NCI-H146 (cell line): ENCODE measurements at regions not wholly inside any gene's neighbourhood (a gene's known extent, or its start where the extent isn't known, plus 50 kb on each side); places are given as distances from the start of the nearest gene placed in this dataset.

Experiments used
- DNase-seq: peaks from one replicate; lab custom pipeline; 2025; lab: John Stamatoyannopoulos, UW

- no peak for DNase-seq
Observed at GRCh38 chr6:139852067-139852466, 477.6 kb upstream of the CITED2 start.

GRCh38 chr6:139851206-139851605 is 476.8 kb upstream of the CITED2 start:
- no peak for DNase-seq

- no peak for DNase-seq
Observed at GRCh38 chr6:139850512-139850911, 476.1 kb upstream of the CITED2 start.

- DNase-seq: peak; percentile 55
Observed at GRCh38 chr6:139847457-139847813, 473.0 kb upstream of the CITED2 start.

GRCh38 chr6:139846538-139847456 is 472.3 kb upstream of the CITED2 start:
- peak; percentile 59 for DNase-seq

GRCh38 chr6:139844907-139845306 is 470.5 kb upstream of the CITED2 start:
- DNase-seq: no peak

GRCh38 chr6:139841794-139842215 is 467.4 kb upstream of the CITED2 start:
- no peak for DNase-seq

- DNase-seq: no peak
Observed at GRCh38 chr6:139839506-139840156, 465.2 kb upstream of the CITED2 start.

GRCh38 chr6:139834232-139834631 is 459.8 kb upstream of the CITED2 start:
- no peak for DNase-seq

GRCh38 chr6:139833592-139833991 is 459.1 kb upstream of the CITED2 start:
- DNase-seq: no peak

- no peak for DNase-seq
Observed at GRCh38 chr6:139832493-139833305, 458.3 kb upstream of the CITED2 start.

- DNase-seq: peak; percentile 14
Observed at GRCh38 chr6:139829576-139829975, 455.1 kb upstream of the CITED2 start.

GRCh38 chr6:139828751-139829519 is 454.5 kb upstream of the CITED2 start:
- DNase-seq: no peak

GRCh38 chr6:139825935-139826374 is 451.5 kb upstream of the CITED2 start:
- DNase-seq: no peak

- DNase-seq: no peak
Observed at GRCh38 chr6:139824864-139825263, 450.4 kb upstream of the CITED2 start.

GRCh38 chr6:139823808-139824126 is 449.3 kb upstream of the CITED2 start:
- DNase-seq: no peak

GRCh38 chr6:139823099-139823807 is 448.8 kb upstream of the CITED2 start:
- no peak for DNase-seq

- DNase-seq: no peak
Observed at GRCh38 chr6:139821676-139822223, 447.3 kb upstream of the CITED2 start.

- DNase-seq: no peak
Observed at GRCh38 chr6:139820210-139820609, 445.8 kb upstream of the CITED2 start.

GRCh38 chr6:139819776-139820175 is 445.3 kb upstream of the CITED2 start:
- DNase-seq: no peak

GRCh38 chr6:139812939-139813338 is 438.5 kb upstream of the CITED2 start:
- DNase-seq: no peak
